ENCODE measurements at regions not wholly inside any gene's neighbourhood (a gene's known extent, or its start where the extent isn't known, plus 50 kb on each side); places are given as distances from the start of the nearest gene placed in this dataset.

- TF ChIP-seq, protein P1, sequence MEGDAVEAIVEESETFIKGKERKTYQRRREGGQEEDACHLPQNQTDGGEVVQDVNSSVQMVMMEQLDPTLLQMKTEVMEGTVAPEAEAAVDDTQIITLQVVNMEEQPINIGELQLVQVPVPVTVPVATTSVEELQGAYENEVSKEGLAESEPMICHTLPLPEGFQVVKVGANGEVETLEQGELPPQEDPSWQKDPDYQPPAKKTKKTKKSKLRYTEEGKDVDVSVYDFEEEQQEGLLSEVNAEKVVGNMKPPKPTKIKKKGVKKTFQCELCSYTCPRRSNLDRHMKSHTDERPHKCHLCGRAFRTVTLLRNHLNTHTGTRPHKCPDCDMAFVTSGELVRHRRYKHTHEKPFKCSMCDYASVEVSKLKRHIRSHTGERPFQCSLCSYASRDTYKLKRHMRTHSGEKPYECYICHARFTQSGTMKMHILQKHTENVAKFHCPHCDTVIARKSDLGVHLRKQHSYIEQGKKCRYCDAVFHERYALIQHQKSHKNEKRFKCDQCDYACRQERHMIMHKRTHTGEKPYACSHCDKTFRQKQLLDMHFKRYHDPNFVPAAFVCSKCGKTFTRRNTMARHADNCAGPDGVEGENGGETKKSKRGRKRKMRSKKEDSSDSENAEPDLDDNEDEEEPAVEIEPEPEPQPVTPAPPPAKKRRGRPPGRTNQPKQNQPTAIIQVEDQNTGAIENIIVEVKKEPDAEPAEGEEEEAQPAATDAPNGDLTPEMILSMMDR (IDR thresholded peaks at IDR 0.05; ENCODE audit: control extremely low read depth in 1 of 3, insufficient read depth in 1 of 3, low read depth in 1 of 3, low read length in 3 of 3), result no peak
- TF ChIP-seq KDM5A (IDR thresholded peaks at IDR 0.05; ENCODE audit: low read length) (no peak), E2F6 (IDR thresholded peaks at IDR 0.05) (no peak), MAX (IDR thresholded peaks at IDR 0.05) (no peak)
- TF ChIP-seq, protein P2, sequence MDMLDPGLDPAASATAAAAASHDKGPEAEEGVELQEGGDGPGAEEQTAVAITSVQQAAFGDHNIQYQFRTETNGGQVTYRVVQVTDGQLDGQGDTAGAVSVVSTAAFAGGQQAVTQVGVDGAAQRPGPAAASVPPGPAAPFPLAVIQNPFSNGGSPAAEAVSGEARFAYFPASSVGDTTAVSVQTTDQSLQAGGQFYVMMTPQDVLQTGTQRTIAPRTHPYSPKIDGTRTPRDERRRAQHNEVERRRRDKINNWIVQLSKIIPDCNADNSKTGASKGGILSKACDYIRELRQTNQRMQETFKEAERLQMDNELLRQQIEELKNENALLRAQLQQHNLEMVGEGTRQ (IDR thresholded peaks at IDR 0.05; ENCODE audit: low read length), result no peak
Observed at GRCh38 chr3:193991666-193992424, 144.1 kb upstream of the HES1 start.

Measured in H1 (cell line).